ENCODE measurements at regions not wholly inside any gene's neighbourhood (a gene's known extent, or its start where the extent isn't known, plus 50 kb on each side); places are given as distances from the start of the nearest gene placed in this dataset.

- Histone ChIP-seq H3K27ac (ENCODE audit: low read depth in 2 of 2, low read length in 1 of 2) (no peak overlapping the region), H3K4me1 (ENCODE audit: control insufficient read depth in 2 of 2, insufficient read depth in 2 of 2, low read length in 1 of 2) (peaks cover 0 to 2% of the 10 kb centered on the region in 2 donors), H3K4me3 (ENCODE audit: low read depth in 1 of 2, low read length in 2 of 2) (no peak overlapping the region), H3K27me3 (ENCODE audit: control insufficient read depth in 1 of 2, insufficient read depth in 2 of 2, low read length in 2 of 2) (no peaks in the 10 kb centered on the region), H3K36me3 (ENCODE audit: control insufficient read depth in 2 of 2, insufficient read depth in 2 of 2, low read length in 1 of 2) (no peaks in the 10 kb centered on the region), H3K9me3 (ENCODE audit: control insufficient read depth in 2 of 2, insufficient read depth in 1 of 2, low read depth in 1 of 2, low read length in 1 of 2) (no peaks in the 10 kb centered on the region)
- 82 to 88% methylated on average over 4 of the region's 4 CpGs for WGBS, 2 donors
Measured at GRCh38 chr17:74153456-74153810, 50.0 kb upstream of the RPL38 start.

All from esophagus (tissue), 2 donors.